Progenitor cell of endocrine pancreas (in vitro differentiated cells): ENCODE measurements at regions not wholly inside any gene's neighbourhood (a gene's known extent, or its start where the extent isn't known, plus 50 kb on each side); places are given as distances from the start of the nearest gene placed in this dataset.

Experiments used
- DNase-seq: peaks from one replicate; pipeline ENCODE4 v3.0.0; 2021; ENCODE audit warnings: low spot score; ENCODE audit not compliant: unreplicated experiment
- H3K27ac Mint-ChIP-seq: 2 replicates; pipeline ENCODE4 v1.8.0; 2021; ENCODE audit warnings: mild to moderate bottlenecking, moderate library complexity, mixed read lengths
- H3K27me3 Mint-ChIP-seq: 2 replicates; pipeline ENCODE4 v1.8.0; 2021; ENCODE audit warnings: mixed read lengths
- H3K36me3 Mint-ChIP-seq: 2 replicates; pipeline ENCODE4 v1.8.0; 2022; ENCODE audit warnings: mixed read lengths; ENCODE audit not compliant: insufficient read depth
- H3K4me1 Mint-ChIP-seq: 2 replicates; pipeline ENCODE4 v1.8.0; 2021; ENCODE audit warnings: low read depth, mixed read lengths
- H3K4me3 Mint-ChIP-seq: 2 replicates; pipeline ENCODE4 v1.8.0; 2021; ENCODE audit warnings: low read depth, mild to moderate bottlenecking, moderate library complexity, mixed read lengths
- H3K9me3 Mint-ChIP-seq: 2 replicates; pipeline ENCODE4 v1.8.0; 2021; ENCODE audit warnings: low read depth, mixed read lengths
- CTCF ChIP-seq: fragments of 200-600 bp; sonication (generic); IDR thresholded peaks from one replicate; pipeline ENCODE4 v1.5.0; 2021; ENCODE audit warnings: antibody characterized with exemption, mild to moderate bottlenecking; ENCODE audit not compliant: unreplicated experiment

DNA sequence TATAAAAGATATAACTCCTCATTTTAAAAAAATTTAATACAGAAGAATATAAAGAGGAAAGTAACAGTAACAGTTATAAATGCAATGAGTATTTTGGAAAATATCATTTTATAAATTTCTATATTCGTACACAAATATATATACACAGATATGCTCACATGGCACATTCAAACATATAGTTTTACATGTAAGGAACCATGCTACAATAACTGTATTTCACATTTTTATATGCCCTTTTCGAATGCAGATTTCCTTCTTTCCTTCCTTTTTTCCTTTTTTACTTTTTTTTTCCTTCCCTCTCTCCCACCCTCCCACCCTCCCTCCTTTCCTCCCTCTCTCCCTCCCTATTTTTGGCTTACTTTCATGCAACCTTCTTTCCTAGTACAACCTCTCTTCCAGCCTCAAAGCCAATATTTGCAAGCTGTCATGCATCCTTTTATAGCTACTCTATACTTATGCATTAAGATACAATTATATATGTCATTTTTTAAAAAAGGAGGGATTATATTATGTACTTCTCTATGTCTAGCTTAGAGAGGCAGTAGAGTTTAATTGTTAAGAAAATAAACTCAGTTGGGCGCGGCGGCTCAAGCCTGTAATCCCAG is 830.5 kb downstream of the IGSF11 start:
- H3K27ac Mint-ChIP-seq, result no peak overlapping the region
- H3K4me3 Mint-ChIP-seq, result no peak overlapping the region
- peaks cover 2% of the 10 kb centered on the region for H3K36me3 Mint-ChIP-seq
- no peak for DNase-seq
- peaks cover 3% of the 10 kb centered on the region for H3K4me1 Mint-ChIP-seq
- TF ChIP-seq CTCF, result no peak
- H3K27me3 Mint-ChIP-seq, result no peaks in the 10 kb centered on the region
- H3K9me3 Mint-ChIP-seq, result peaks cover 13% of the 10 kb centered on the region

DNA sequence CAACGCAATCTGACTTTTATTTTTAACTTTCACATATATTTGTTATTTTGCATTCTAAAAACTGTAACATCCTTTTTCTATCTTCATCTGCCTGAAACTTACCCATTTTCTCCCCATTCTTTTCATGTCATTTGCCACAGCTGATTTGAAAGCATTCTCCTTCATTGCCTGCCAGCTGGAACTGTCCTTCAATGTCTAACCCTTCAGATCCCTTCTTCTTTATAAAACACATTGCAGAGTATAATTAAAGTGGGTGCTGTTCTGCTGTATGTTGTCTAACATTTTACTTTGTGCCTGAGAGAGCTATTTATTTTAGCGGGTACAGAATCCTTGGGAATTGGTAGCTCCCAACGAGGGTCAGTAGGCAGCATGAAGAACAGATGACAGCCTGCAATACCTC is 827.4 kb downstream of the IGSF11 start:
- Mint-ChIP-seq H3K27me3 (no peaks in the 10 kb centered on the region), H3K4me1 (peaks cover 3% of the 10 kb centered on the region), H3K9me3 (peaks cover 7% of the 10 kb centered on the region), H3K4me3 (no peak overlapping the region), H3K27ac (no peak overlapping the region), H3K36me3 (no peaks in the 10 kb centered on the region)
- no peak for DNase-seq
- no peak for TF ChIP-seq CTCF

GRCh38 chr3:118208642-118209041 is 826.0 kb downstream of the IGSF11 start:
- Mint-ChIP-seq H3K27ac (no peak overlapping the region), H3K36me3 (no peaks in the 10 kb centered on the region), H3K9me3 (peaks cover 3% of the 10 kb centered on the region), H3K4me1 (peaks cover 3% of the 10 kb centered on the region), H3K4me3 (no peak overlapping the region), H3K27me3 (no peaks in the 10 kb centered on the region)
- TF ChIP-seq CTCF, result no peak
- no peak for DNase-seq

DNA sequence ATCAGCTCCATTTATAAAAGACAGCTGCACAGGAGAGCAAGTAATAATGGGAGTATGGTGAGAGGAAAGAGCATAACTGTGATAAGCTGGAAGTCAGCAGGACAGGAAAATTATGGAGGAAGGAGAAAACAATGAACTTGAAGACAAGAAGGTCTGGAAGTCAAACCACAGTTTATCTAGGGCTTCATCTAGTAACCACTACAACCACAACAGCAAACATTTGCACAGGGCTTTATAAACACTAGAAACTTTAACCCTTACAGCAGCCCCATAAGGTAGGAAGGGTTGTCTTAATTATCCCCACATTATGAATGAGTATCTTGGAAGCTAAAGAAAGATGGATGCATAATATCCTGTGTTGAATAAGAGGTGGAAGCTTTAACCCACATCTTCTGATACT is 820.8 kb downstream of the IGSF11 start:
- H3K27ac Mint-ChIP-seq, result no peak overlapping the region
- no peaks in the 10 kb centered on the region for H3K27me3 Mint-ChIP-seq
- H3K9me3 Mint-ChIP-seq, result peaks cover 6% of the 10 kb centered on the region
- TF ChIP-seq CTCF, result no peak
- H3K36me3 Mint-ChIP-seq, result no peaks in the 10 kb centered on the region
- no peak for DNase-seq
- no peak overlapping the region for H3K4me3 Mint-ChIP-seq
- no peaks in the 10 kb centered on the region for H3K4me1 Mint-ChIP-seq

DNA sequence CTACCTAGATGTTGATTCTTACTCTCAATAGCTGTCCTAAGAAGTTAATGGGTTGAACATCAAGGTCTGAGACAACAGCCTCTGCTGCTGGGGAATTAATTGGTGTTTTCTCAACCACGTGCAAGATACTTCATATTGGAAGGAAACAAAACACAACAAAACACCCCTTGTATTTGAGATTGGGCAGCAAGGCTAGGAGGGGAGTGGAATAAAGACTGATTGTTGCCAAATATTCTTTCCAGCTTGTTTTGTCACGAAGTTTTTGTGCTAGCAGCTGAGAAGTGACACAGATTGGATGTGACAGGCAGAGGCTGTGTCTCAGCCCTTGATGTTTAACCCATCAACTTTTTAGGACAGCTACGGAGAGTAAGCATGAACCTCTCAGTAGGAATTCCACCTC is 808.4 kb downstream of the IGSF11 start:
- peaks cover 9% of the 10 kb centered on the region for H3K9me3 Mint-ChIP-seq
- no peak for TF ChIP-seq CTCF
- H3K36me3 Mint-ChIP-seq, result no peaks in the 10 kb centered on the region
- DNase-seq, result no peak
- H3K4me3 Mint-ChIP-seq, result no peak overlapping the region
- H3K27me3 Mint-ChIP-seq, result no peaks in the 10 kb centered on the region
- H3K27ac Mint-ChIP-seq, result no peak overlapping the region
- H3K4me1 Mint-ChIP-seq, result no peaks in the 10 kb centered on the region
